ENCODE measurements at regions not wholly inside any gene's neighbourhood (a gene's known extent, or its start where the extent isn't known, plus 50 kb on each side); places are given as distances from the start of the nearest gene placed in this dataset.

DNA sequence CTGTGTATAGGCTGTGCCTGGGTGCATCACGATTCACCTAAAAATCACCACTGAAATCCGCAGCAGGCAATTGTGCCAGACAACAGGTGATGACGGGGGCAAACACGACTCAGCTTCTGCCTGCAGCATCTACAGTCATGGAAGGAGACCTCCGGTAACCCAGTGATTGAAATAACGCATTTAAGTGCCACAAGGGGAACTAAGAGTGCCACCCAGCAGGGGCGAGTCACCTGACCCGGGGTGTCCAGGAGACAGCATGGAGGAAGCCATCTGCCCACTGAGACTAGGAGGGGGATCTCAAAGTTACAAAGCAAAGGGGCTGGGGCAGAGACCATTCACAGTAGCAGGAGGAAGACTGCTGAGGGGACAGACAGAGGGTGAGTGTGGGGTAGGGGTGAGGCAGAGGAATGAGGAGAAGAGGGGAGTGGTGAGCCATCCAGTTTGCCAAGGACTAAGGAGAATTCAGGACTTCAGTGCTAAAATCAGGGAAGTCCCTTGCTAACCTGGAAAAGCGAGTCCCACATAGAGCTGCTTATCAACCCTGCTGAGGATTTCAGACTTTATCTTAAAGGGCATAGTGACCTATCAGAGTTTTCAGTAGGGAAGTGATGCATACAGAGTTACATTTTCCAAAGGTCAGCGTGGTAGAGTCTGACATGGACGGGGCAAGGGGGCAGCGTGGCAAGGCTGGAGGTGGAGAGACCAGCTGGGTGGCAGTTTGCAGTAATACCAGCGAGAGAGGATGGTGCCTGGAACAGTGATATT is 256.7 kb upstream of the HES1 start:
- DNase-seq = no peak

GRCh38 chr3:193879864-193880242 is 256.1 kb upstream of the HES1 start:
- DNase-seq = no peak

GRCh38 chr3:193882091-193882490 is 253.9 kb upstream of the HES1 start:
- DNase-seq = no peak

DNA sequence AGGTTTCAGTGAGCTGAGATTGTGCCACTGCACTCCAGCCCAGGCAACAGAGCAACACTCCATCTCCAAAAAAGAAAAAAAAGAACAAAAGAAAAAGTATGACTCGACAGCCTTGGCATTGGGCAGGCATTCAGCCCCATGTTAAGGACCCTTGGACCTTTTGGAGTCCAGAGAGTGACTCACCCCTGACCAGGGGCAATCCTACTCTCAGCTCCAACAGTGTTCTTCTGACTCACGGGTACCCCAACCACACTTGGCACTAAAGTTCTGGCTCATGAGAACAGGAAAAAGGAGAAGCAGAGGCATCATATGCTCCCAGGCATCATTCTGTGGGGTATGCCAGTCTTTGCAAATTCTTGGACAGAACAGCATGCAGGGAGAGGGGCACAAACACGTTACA is 252.4 kb upstream of the HES1 start:
- DNase-seq = no peak

GRCh38 chr3:193884027-193884426 is 251.9 kb upstream of the HES1 start:
- no peak for DNase-seq

- no peak for DNase-seq
Measured at GRCh38 chr3:193884652-193885051, 251.3 kb upstream of the HES1 start.

DNA sequence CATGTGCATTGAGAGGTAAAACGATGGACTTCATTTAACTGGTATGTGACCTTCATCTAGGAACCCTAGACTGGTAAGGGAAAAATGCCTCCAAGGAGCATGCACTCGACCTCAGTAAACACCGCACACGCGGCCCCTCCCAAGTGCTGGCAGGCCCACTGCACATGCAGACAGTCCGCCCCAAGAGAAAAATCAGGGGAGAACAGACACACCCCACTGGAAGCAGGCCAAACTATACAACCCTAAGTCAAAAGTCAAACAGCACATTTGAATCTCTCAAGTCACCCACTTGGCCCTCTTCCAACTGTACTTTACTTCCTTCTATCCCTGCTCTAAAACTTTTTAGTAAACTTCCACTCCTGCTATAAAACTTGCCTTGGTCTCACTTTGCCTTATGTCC is 250.1 kb upstream of the HES1 start:
- DNase-seq = no peak

DNA sequence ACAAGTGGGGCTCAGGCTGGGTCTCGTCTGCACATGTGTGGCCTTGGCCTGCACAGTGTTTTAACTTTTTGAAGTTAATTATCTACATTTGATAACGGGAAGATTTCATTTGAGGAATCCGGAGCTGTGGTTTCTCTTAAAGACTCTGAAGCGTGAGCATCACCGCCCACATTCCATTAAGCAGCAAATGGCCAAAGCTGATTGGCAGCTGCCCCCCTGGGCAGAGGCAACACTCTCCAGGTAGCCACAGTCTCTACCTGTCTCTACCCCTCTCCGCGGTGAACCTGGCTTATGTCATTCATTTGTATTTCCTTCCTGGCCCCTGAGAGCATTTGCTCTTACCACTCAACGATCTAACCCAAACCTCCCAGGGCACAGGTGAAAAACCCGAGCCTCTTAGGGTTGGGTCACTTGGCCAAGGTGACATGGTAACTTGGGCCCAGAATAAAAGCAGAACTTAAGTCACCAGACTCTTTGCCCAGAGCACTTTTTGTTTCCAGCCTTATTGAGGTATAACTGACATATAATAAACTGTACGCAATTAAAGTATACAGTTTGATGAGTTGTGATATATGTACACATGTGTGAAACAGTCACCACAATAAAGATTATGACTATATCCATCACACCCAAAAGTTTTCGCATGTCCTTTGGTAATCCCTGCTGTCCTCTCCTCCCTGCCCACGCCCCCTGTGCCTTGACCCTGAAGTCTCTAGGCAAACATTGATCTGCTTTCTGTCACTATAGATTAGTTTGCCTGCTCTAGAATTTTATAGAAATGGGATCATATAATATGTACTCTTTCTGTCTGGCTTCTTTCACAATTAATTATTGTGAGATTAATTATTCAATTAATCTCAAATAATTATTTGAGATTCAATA is 245.7 kb upstream of the HES1 start:
- no peak for DNase-seq

DNA sequence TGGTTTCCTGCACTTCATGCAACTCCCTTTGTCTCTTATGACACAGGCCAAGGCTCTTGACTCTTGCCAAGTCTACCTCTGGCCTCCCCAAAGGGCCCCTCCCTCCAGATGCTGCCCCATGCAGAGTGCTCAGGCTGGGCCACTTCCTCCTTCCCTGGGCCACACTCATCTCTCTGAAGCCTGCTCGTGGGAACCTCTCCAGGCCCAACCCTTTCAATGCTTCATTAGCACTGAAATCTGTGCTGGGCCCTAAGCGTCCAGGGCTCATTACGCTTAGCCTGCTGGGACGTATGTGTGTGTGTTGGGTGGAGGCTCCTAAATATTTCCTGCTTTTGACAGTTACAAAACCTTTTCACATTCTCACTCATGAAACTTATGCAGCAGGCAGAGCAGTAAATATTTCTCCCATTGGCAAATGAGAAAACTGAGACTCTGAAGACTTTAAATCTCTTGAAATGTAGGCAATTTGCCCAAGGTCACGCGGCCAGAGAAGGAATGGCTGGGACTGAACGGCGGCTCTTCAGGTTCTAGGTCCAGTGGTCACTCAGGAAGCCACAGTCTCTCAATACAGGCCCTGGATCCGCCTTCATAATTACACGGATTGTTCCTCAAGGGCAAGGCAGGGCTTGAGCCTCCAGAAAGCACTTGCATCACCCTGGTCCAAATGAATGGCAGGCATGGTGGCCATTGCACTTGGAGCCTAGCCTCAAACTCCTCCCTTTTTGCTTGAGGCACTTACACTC is 241.7 kb upstream of the HES1 start:
- peak; percentile 89 for DNase-seq

DNA sequence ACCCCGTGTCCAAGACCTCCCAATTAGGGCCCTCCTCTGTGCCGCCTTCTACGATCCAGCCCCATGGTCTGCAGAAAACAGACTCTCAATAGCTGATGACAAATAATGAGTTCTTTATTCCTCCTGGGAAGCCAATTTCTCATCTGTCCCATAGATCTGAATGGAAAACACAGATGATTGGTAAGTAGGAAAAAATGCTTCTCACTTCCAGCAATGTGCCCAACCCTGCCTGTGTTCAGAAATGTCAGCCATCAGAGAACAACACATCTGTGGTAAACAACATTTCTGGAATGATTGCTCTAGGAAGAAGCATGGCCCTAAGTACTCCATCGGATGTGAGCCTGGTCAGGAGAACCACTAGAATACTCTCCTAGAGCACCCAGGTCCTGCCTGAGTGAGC is 240.5 kb upstream of the HES1 start:
- DNase-seq = no peak

DNA sequence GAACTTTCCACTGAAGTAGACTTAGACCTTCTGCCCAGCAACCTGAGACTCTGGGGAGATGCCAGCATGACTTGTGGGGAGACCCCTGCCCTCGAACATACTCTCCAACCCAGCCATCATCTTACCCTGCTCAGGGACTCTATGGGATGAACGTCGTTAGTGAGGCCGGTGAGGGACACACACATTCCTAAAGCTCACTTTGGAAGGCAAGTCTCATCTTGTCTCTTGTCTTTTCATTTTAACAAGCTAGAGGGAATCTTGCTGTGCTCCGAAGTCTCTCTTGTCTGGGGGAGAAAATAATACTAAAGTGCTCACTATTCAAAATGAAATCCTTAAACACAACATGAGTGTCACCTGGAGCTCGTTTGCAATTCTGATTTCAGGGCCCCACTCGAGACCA is 239.5 kb upstream of the HES1 start:
- no peak for DNase-seq

GRCh38 chr3:193897288-193897687 is 238.7 kb upstream of the HES1 start:
- no peak for DNase-seq

DNA sequence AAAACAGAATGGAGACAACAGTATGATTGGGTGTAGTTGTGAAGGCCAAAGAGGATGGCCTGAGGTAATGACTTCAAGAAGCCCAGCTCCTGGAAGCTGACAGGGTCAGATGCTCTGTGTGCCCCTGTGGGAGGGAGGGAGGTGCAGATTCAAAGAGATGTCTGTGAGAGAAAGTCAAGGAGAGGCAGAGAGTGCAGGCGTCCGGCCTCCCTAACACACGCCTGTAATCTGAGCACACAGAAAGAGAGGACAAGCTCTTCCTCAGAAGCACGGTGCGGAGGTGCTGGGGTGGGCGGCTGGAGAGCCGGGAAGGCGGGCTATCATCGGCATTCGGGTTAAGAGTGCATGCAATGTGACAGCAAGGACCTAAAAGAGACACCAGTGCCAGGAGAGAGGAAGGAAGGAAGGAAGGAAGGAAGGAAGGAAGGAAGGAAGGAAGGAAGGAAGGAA is 238.2 kb upstream of the HES1 start:
- DNase-seq = no peak

GRCh38 chr3:193899001-193899400 is 236.9 kb upstream of the HES1 start:
- DNase-seq = no peak

GRCh38 chr3:193901007-193901406 is 234.9 kb upstream of the HES1 start:
- no peak for DNase-seq

DNA sequence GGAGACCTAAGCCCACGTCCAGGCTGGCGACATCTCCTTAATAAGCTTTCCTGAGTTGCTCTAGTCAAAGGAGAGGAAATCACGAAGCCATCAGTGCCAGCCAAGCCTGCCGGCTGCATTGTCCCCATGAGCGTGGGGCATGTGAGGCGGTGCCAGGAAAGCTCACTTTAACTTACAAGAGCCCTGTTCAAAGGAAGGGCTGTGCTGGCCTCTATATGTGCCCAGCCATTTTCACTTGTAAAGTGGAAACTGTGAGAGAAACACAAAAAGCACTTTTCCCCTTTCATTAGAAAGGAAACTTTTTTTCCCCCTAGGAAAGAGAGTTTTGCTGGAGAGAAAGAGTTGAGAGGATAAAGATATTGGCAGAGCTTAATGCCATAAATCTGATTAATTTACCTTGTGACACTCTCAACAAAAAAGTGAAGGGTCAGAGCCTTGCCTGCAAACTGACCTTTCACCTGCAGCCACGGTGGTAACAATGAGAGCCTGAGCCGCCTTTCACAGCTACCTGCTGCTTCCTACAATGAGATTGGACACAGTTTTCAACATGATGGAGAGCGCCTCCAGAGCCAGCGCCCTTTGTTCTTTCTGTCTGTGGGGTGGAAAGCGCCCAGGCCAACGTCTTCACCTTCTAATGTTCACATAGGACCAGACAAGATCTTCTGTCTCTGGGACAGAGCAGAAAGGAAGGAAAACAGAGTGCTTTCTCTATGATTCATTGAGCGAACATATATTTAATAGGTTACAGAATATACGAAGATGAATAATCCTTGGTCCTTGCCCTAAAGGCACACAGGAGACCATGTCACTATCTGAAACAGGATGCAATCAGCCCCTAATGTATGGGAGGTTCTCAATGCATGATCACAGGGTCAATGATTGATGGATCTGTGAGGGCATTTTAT is 233.1 kb upstream of the HES1 start:
- DNase-seq = peak; percentile 70

- DNase-seq = no peak
Measured at GRCh38 chr3:193903512-193903817, 232.5 kb upstream of the HES1 start.

DNA sequence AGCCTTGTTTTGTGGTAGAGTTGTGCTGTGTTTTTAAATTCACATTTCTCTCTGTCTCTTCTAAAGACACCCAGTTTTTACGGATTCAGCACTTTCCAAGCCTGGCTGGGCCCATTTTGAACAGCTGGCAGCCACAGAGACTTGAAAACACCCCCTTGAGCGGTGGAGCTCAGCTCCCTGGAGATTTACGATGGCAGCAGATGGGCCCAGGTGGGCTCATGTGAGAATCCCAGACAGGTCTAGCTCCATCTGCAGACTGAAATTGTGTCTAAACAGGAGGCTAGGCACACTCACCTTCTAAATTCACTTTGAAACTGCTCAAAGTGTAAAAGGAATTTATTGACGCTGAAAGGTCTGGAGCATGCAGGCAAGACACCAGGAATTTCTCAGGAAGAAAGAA is 232.0 kb upstream of the HES1 start:
- peak; percentile 21 for DNase-seq

- DNase-seq = no peak
Measured at GRCh38 chr3:193905541-193906396, 230.2 kb upstream of the HES1 start.

DNA sequence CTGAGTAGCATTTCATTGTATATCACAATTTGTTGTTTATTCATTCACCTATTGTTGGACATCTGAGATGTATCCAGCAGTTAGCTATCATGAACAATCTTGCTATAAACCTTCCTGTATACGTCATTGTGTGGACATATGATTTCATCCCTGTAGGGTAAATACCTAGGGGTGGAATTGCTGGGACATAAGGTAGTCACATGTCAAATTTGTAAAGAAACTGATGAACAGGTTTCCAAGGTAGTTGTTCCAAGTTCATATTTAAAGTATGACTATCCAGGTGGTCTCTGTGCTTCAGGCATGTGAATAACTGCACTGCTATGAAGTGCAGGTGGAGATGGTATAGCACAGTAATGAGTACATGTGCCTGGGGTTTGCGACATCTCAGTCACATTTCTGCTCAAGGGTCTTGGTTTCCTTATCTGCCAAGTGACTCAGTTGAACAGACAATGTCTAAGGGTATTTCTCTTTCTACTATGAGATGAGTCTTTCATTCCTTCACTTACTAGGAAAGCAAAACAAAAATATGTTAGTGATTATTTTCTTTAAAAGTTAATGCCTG is 229.0 kb upstream of the HES1 start:
- DNase-seq = no peak

DNA sequence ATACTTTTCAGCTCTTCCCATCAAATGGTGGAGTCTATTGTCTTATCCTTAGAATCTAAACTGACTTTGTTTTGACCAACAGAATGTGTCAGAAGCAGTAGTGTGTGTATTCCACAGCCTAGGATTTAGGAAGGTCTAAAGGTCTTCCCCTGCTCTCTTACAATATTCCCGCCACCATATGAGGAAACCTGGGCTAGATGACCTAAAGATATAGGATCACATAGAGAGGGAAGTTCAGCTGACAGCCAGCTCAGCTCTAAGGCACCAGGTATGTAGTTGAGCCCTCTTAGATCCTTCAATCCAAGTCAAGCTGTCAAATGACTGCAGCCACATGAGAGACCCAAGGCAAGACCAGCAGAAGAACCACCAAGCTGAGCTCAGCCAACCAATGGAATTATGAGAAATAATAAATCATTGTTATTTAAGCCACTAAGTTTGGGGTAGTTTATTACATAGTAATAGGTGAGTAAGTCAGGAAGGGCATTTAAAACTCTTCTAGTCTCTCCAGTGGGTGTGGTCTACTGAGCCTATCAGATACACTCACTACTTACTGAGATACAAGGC is 227.7 kb upstream of the HES1 start:
- DNase-seq = no peak
